ENCODE measurements at regions not wholly inside any gene's neighbourhood (a gene's known extent, or its start where the extent isn't known, plus 50 kb on each side); places are given as distances from the start of the nearest gene placed in this dataset.

DNA sequence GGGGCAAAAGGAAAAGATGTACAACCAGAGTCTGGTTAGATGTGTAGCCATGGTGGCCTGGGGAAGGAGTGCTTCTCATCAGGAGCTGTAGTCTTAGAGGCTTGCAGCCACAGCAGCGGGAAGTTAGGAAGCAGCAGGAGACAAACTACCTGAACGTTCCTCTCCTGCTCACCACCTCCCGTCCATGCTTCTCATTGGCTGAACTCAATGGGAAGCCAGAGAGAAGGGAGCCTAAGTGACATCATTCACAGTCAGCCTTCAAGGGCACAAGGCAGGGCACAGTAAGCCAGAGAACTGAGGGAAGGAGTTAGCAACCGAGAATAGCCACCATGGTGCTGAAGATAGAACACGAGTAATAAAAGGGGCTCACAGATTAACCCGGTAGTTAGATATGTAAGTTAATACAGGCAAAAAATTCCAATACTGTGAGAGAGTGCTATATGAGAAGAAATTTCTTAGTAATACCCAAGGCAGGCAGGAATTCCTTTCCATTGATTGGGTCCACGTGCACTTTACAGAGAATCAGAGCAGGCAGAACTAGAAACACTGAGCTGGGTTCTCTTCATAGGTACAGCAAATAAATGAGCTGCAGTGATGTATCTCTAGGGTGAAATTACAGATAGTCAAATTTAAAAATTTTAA is 391.5 kb upstream of the DACH1 start:
- TF ChIP-seq CTCF (IDR thresholded peaks at IDR 0.05; ENCODE audit: control insufficient read depth, extremely low read depth, insufficient read depth) = no peak
- no peak for DNase-seq (ENCODE audit: low read depth)

GRCh38 chr13:72255908-72256307 is 388.9 kb upstream of the DACH1 start:
- peak; percentile 10 for DNase-seq (ENCODE audit: low read depth)
- TF ChIP-seq CTCF (IDR thresholded peaks at IDR 0.05; ENCODE audit: control insufficient read depth, extremely low read depth, insufficient read depth) = peak; percentile 57
- no peak overlapping the region for H3K4me3 ChIP-seq (ENCODE audit: low read depth, low read length)

More for the DNA sequence above, 391.5 kb upstream of the DACH1 start:
- H3K4me3 ChIP-seq (ENCODE audit: low read depth, low read length) = no peak overlapping the region

GRCh38 chr13:72253754-72254153 is 386.8 kb upstream of the DACH1 start:
- DNase-seq (ENCODE audit: low read depth) = no peak
- H3K4me3 ChIP-seq (ENCODE audit: low read depth, low read length) = no peak overlapping the region
- no peak for TF ChIP-seq CTCF (IDR thresholded peaks at IDR 0.05; ENCODE audit: control insufficient read depth, extremely low read depth, insufficient read depth)

- H3K4me3 ChIP-seq (ENCODE audit: low read depth, low read length) = no peak overlapping the region
- TF ChIP-seq CTCF (IDR thresholded peaks at IDR 0.05; ENCODE audit: control insufficient read depth, extremely low read depth, insufficient read depth) = no peak
- DNase-seq (ENCODE audit: low read depth) = no peak
Measured at GRCh38 chr13:72246396-72246795, 379.4 kb upstream of the DACH1 start.

DNA sequence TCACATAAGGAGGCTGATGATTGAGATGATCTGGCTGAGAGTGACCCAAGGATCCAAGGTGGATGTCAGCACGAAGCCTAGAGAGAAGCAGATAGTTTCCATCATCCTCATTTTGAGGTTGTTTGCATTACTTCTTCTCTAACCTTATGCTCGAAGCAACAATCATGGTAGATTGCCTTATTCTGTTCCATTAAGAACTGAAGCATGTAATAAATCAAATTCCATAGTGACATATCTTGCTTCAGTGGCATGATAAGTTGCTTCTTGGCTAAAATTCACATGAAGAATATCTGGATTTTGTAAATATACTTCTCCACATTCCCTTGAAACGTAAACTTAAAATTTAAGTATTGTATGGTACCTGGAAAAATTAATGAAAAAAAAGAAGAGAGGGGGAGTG is 377.8 kb upstream of the DACH1 start:
- no peak for DNase-seq (ENCODE audit: low read depth)
- no peak overlapping the region for H3K4me3 ChIP-seq (ENCODE audit: low read depth, low read length)
- no peak for TF ChIP-seq CTCF (IDR thresholded peaks at IDR 0.05; ENCODE audit: control insufficient read depth, extremely low read depth, insufficient read depth)

- no peak for DNase-seq (ENCODE audit: low read depth)
- H3K4me3 ChIP-seq (ENCODE audit: low read depth, low read length) = no peak overlapping the region
- no peak for TF ChIP-seq CTCF (IDR thresholded peaks at IDR 0.05; ENCODE audit: control insufficient read depth, extremely low read depth, insufficient read depth)
Measured at GRCh38 chr13:72230131-72230530, 363.1 kb upstream of the DACH1 start.

- TF ChIP-seq CTCF (IDR thresholded peaks at IDR 0.05; ENCODE audit: control insufficient read depth, extremely low read depth, insufficient read depth) = no peak
- no peak overlapping the region for H3K4me3 ChIP-seq (ENCODE audit: low read depth, low read length)
- DNase-seq (ENCODE audit: low read depth) = no peak
Measured at GRCh38 chr13:72229067-72229466, 362.1 kb upstream of the DACH1 start.

All from LNCaP clone FGC (cell line).